H7 (cell line): ENCODE measurements at regions not wholly inside any gene's neighbourhood (a gene's known extent, or its start where the extent isn't known, plus 50 kb on each side); places are given as distances from the start of the nearest gene placed in this dataset.

Experiments
- DNase-seq: peaks from one replicate; pipeline ENCODE4 v3.0.0; 2012
- H3K27me3 ChIP-seq: 2 replicates; pipeline ENCODE4 v1.6.0; 2011; ENCODE audit warnings: mild to moderate bottlenecking, low read length; ENCODE audit not compliant: control insufficient read depth, insufficient read depth
- H3K36me3 ChIP-seq: replicated peaks from 2 replicates; pipeline ENCODE4 v1.5.1; 2011; ENCODE audit warnings: low read length; ENCODE audit not compliant: control insufficient read depth, insufficient read depth
- H3K4me3 ChIP-seq: 2 replicates; pipeline ENCODE4 v1.5.1; 2011; ENCODE audit warnings: low read depth, mild to moderate bottlenecking, control low read depth, low read length, moderate library complexity; ENCODE audit not compliant: insufficient read depth

GRCh38 chr14:40416565-40416964, 984.3 kb upstream of the FBXO33 start:
- Histone ChIP-seq H3K4me3 (no peak overlapping the region), H3K27me3 (no peaks in the 10 kb centered on the region), H3K36me3 (no peaks in the 10 kb centered on the region)
- DNase-seq: no peak

DNA sequence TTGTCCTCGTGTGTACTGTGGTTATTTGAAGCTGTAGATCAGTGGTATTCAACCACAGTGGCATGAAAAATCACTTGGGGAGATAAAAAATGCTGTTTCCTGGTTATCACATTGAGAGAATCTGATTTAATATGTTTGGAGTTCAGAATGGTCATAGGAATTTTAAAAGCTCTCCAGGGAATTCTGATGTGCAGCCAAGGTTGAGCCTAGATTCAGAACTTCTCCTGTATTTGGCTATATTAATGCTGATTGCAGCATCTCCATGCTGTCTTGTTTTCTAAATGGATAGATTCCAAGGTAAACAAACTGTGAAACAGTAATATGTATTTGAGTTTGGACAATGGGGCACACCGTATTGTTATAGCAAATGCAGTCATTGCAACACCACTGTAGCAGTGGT, 982.2 kb upstream of the FBXO33 start:
- Histone ChIP-seq H3K4me3 (no peak overlapping the region), H3K27me3 (no peaks in the 10 kb centered on the region), H3K36me3 (no peaks in the 10 kb centered on the region)
- no peak for DNase-seq

DNA sequence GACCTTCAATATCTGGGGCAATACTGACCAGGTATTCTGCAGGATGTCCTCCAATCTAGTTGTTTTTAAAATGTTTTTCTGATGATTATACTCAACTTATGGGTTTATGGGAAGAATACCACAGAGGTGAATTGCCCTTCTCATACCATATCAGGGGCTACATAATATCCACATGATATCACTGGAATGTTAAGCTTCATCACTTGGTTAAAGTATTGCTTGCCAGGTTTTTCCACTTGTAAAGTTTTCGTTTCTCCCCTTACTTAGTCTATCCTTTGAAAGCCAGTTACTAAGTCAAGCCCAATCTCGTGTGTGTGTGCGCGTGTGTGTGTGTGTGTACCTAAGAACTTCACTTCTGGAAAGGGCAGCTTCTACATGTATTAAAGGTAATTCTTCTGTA, 980.9 kb upstream of the FBXO33 start:
- Histone ChIP-seq H3K27me3 (no peaks in the 10 kb centered on the region), H3K4me3 (no peak overlapping the region), H3K36me3 (no peaks in the 10 kb centered on the region)
- no peak for DNase-seq

- Histone ChIP-seq H3K27me3 (no peaks in the 10 kb centered on the region), H3K4me3 (no peak overlapping the region), H3K36me3 (no peaks in the 10 kb centered on the region)
- DNase-seq: no peak
These were observed 978.5 kb upstream of the FBXO33 start for GRCh38 chr14:40410708-40411107.

GRCh38 chr14:40402957-40403356, 970.7 kb upstream of the FBXO33 start:
- DNase-seq: no peak
- H3K36me3 ChIP-seq: no peaks in the 10 kb centered on the region
- no peak overlapping the region for H3K4me3 ChIP-seq
- no peaks in the 10 kb centered on the region for H3K27me3 ChIP-seq

DNA sequence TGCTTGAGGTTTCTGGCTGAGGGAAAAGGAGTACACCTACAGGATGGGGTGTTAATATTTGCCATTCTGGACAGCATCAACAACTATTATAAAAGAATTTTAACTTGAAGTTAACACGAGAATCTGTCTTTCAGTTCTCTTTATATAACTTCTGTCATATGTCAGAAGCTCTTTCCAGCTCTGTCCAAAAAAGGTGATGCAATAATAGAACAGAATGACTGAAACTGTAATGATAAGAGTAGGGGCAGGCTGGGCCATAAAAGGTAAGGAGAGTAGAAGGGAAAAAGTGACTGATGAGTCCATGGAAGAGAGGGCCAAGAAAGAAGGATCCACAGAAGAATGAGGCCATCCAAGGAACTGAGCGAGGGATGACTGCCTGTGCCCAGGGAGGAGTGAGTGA, 966.7 kb upstream of the FBXO33 start:
- Histone ChIP-seq H3K4me3 (no peak overlapping the region), H3K36me3 (no peaks in the 10 kb centered on the region), H3K27me3 (no peaks in the 10 kb centered on the region)
- no peak for DNase-seq

- Histone ChIP-seq H3K4me3 (no peak overlapping the region), H3K36me3 (no peaks in the 10 kb centered on the region), H3K27me3 (no peaks in the 10 kb centered on the region)
- no peak for DNase-seq
These were observed 962.6 kb upstream of the FBXO33 start for GRCh38 chr14:40394634-40395340.

DNA sequence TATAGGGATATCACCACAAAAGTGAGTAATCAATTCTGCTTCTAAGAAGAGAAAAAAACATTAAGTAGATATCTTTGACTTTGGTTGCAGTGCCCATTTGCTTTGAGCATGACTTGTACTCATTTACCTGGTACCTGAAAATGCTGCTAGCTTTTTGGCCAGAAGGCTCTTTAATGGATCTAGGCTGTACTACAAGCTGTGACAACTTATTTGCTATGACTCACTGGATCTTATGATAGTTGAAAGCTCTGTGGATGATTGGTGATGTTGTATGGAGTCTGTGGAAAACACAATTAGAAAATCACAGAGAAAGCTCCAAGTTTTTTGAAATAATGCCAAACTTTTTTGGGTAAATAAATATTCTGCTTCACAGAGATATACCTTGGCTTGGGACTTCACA, 960.9 kb upstream of the FBXO33 start:
- Histone ChIP-seq H3K4me3 (no peak overlapping the region), H3K27me3 (no peaks in the 10 kb centered on the region), H3K36me3 (no peaks in the 10 kb centered on the region)
- no peak for DNase-seq

- no peaks in the 10 kb centered on the region for H3K36me3 ChIP-seq
- no peak overlapping the region for H3K4me3 ChIP-seq
- no peak for DNase-seq
- no peaks in the 10 kb centered on the region for H3K27me3 ChIP-seq
These were observed 954.2 kb upstream of the FBXO33 start for GRCh38 chr14:40386433-40386832.

GRCh38 chr14:40374221-40374620, 942.0 kb upstream of the FBXO33 start:
- DNase-seq: no peak
- H3K27me3 ChIP-seq: no peaks in the 10 kb centered on the region
- H3K36me3 ChIP-seq: no peaks in the 10 kb centered on the region
- H3K4me3 ChIP-seq: no peak overlapping the region

GRCh38 chr14:40371011-40371410, 938.8 kb upstream of the FBXO33 start:
- no peaks in the 10 kb centered on the region for H3K36me3 ChIP-seq
- no peak overlapping the region for H3K4me3 ChIP-seq
- H3K27me3 ChIP-seq: no peaks in the 10 kb centered on the region
- DNase-seq: no peak

DNA sequence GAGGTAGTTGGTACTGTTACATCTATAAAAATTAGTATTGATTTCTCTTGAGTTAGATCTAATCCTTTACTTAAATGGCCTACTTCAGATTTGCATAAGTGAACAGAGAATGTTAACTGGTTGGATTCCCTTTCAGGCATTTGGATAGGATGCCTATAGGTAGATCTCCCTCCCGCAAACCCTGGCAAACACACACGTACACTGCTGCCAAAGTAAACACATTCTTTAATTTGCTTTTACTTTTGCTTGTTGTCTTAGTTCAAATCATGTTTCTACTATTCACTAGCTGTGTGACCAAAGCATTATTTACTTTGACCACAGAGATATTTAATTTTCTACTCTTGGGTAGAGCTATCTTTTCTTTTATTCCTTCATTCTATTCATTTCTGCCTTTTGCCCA, 936.1 kb upstream of the FBXO33 start:
- DNase-seq: no peak
- Histone ChIP-seq H3K4me3 (no peak overlapping the region), H3K36me3 (no peaks in the 10 kb centered on the region), H3K27me3 (no peaks in the 10 kb centered on the region)

- Histone ChIP-seq H3K36me3 (no peaks in the 10 kb centered on the region), H3K27me3 (no peaks in the 10 kb centered on the region), H3K4me3 (no peak overlapping the region)
- no peak for DNase-seq
These were observed 935.5 kb upstream of the FBXO33 start for GRCh38 chr14:40367717-40368116.

DNA sequence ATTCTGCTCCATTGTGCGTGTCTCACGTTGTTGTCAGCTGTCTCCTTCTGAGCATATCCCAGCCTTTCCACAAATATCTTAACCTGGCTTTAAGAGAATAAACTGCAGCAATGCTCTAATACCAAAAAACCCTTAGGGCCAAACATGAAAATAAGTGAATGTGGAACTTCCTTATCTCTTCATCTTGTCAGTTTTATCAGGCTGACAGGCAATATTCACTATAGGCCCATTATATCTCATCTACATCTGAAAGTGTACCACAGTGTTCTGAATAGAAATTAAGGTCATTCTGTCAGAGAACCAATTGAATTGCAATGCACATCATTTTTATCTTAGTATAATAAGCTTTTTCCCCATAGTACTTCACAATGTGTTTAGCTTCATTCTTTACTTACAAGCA, 933.1 kb upstream of the FBXO33 start:
- no peaks in the 10 kb centered on the region for H3K36me3 ChIP-seq
- DNase-seq: no peak

DNA sequence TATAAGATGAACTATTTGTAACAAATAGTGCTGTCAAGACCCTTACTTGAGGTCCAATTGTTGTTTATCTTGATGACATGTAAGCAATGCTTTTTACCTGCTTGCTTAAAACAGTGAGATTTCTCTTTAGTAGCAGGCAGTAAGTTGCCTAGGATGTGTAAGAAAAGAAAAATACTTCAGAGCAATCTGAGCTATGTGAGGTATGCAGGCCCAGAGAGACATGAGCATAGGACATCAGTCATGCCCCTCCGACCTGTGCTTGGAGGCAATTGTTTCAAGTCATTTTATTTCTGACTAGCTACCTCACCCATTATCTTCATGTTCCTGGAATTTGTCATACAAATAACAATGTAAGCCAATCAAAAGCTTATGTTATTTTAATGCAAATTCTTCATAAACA, 930.6 kb upstream of the FBXO33 start:
- DNase-seq: no peak
- Histone ChIP-seq H3K36me3 (no peaks in the 10 kb centered on the region), H3K27me3 (no peaks in the 10 kb centered on the region), H3K4me3 (no peak overlapping the region)

More for the DNA sequence above, 933.1 kb upstream of the FBXO33 start:
- Histone ChIP-seq H3K4me3 (no peak overlapping the region), H3K27me3 (no peaks in the 10 kb centered on the region)

- no peaks in the 10 kb centered on the region for H3K36me3 ChIP-seq
- H3K4me3 ChIP-seq: no peak overlapping the region
- DNase-seq: no peak
- no peaks in the 10 kb centered on the region for H3K27me3 ChIP-seq
These were observed 922.5 kb upstream of the FBXO33 start for GRCh38 chr14:40354754-40355153.
